Urinary bladder (tissue), 3 donors: ENCODE measurements at regions not wholly inside any gene's neighbourhood (a gene's known extent, or its start where the extent isn't known, plus 50 kb on each side); places are given as distances from the start of the nearest gene placed in this dataset.

ENCODE experiments used
- DNase-seq: peaks from one replicate; pipeline ENCODE4 v3.0.0-alpha.2; 2015; ENCODE audit errors: extremely low spot score
- H3K27ac ChIP-seq: one replicate; pipeline ENCODE4 v1.5.1; 2013; ENCODE audit warnings: low read depth, mild to moderate bottlenecking, moderate library complexity
- H3K36me3 ChIP-seq: one replicate; pipeline ENCODE4 v1.6.1; 2013; ENCODE audit warnings: mild to moderate bottlenecking, moderate library complexity; ENCODE audit not compliant: insufficient read depth
- H3K4me1 ChIP-seq: one replicate; pipeline ENCODE4 v1.6.1; 2013; ENCODE audit warnings: mild to moderate bottlenecking, moderate library complexity; ENCODE audit not compliant: insufficient read depth
- H3K4me3 ChIP-seq: one replicate; pipeline ENCODE4 v1.5.1; 2013; ENCODE audit warnings: low read depth, low read length
- WGBS: extraction: QIAGEN DNeasy Blood & Tissue Kit; methylation state at CpG from one replicate; pipeline ENCODE4 v1.1.7; 2013; 5-methylcytosine and 5-hydroxymethylcytosine counted together
- donor health status: healthy with polysubstance abuse.
- donor health status: healthy.

DNA sequence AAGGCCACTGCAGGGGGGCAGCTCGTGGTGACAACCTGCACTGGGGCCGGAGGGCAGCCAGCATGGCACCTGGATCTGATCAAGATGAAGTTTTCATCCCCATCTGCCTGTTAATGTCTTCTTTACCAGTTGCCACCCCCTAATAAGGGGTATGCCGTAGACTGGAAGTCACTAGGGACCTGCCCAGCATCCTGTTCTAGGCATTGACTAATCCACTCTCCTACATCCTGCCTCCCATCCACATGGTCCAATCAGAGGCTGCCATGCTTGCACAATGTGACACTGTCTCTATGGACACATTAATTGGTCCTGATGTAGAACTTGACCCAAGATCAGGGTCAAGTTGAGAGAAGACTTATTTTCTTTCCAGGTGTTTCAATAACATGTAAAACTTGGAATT, 95.1 kb upstream of the LCLAT1 start:
- H3K4me1 ChIP-seq: no peaks in the 10 kb centered on the region
- H3K27ac ChIP-seq: no peak overlapping the region
- no peak overlapping the region for H3K4me3 ChIP-seq
- no peaks in the 10 kb centered on the region for H3K36me3 ChIP-seq
- WGBS: 87% methylated on average over 3 of the region's 3 CpGs
- no peak for DNase-seq

DNA sequence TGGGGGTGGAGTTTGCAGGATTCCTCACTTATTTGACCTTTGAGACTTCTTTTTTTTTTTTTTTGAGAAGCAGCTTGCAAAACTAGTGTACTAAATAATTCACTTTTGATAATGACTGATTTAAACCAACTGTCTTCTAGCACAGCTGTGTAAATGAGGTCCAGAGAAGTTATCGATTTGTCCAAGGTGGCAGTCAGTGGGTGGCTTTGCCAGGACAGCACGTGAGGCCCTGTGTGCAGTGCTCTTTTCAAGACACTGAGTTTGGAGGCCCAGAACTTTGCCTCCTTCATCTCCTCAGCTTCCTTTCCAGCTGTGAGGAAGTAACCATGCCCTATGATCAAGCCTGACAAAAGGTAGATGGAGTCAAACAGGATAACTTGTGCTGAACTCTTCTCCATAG, 92.9 kb upstream of the LCLAT1 start:
- no peak overlapping the region for H3K4me3 ChIP-seq
- H3K27ac ChIP-seq: no peak overlapping the region
- DNase-seq: no peak
- H3K36me3 ChIP-seq: no peaks in the 10 kb centered on the region
- 84% methylated on average over 2 of the region's 2 CpGs for WGBS
- H3K4me1 ChIP-seq: no peaks in the 10 kb centered on the region

DNA sequence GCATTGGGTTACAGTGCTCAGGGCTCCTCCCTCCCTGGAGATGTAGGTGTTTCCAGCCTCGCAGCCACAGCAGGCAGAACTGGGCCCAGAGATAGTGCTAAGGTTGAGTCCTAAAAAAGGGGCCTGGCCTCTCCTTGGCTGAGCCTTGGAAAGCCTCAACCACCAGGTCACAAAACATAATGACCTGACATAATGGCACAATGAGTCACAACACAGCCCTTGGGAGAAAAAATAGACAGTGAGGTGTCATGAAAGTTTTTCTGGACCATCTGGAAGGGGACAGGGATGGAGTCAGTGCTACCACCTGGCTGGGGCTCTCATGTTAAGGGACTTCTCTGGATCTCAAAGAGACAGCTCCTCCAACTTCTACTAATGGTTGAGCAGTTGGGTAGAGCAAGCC, 92.4 kb upstream of the LCLAT1 start:
- Histone ChIP-seq H3K36me3 (no peaks in the 10 kb centered on the region), H3K4me1 (no peaks in the 10 kb centered on the region), H3K4me3 (no peak overlapping the region), H3K27ac (no peak overlapping the region)
- no peak for DNase-seq
- WGBS: 96% methylated on average over 1 of the region's 1 CpG

DNA sequence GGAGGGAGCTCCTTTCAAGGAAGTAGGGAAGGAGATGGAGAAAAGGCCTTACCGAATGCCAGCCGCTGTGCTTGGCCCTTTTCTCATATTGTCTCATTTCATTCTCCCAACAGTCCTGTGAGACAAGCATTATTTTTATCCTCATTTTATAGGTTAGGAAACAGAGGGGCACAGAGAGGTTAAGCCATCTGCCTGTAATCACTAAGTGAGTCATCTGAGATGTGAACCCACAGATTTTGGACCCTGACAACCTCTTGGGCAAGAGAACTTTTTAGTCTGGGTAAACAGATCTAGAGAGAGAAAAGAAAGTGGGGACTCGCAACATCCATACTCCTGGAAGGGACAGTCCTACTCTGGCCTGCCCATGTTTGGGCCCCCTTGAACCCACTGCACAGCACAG, 91.7 kb upstream of the LCLAT1 start:
- Histone ChIP-seq H3K4me1 (no peaks in the 10 kb centered on the region), H3K4me3 (no peak overlapping the region), H3K27ac (no peak overlapping the region), H3K36me3 (no peaks in the 10 kb centered on the region)
- no peak for DNase-seq
- 97% methylated on average over 3 of the region's 3 CpGs for WGBS

DNA sequence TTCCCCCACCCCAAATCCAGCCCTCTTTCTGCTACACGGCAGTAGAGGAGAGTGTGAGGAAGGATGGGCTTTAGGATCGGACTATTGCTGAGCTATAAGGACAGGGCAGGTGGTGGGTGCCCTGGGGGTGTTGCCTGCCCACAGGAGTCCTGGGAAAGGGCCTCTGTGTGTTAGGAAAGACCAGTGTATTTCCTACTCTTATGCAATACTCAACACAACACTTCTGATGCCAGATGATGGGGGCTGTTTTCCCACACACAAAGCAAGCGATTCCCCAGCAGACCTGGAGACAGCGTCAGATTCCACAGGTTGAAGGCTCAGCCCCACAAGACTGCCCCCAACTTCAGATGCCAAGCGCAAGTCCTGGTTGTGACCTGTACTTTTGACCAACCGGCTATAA, 91.0 kb upstream of the LCLAT1 start:
- DNase-seq: no peak

DNA sequence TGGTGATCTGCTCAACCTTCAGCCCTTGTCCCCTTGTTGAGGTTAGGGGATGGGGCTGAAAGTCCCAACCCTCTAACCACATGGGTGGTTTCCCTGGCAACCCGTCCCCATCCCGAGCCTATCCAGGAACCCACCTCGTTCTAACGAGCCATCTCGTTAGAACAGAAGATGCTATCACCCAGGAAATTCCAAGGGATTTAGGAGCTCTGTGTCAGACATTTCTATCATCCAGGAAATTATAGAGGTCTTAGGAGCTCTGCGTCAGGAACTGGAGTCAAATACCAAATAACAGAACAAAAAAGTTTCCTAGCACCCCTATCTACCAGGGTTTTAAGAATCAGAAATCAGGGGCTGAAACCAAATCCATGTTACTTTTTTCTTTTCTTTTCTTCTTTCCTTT, 90.3 kb upstream of the LCLAT1 start:
- no peak for DNase-seq
- H3K4me3 ChIP-seq: no peak overlapping the region
- WGBS: 53% methylated on average over 6 of the region's 6 CpGs
- no peak overlapping the region for H3K27ac ChIP-seq
- no peaks in the 10 kb centered on the region for H3K36me3 ChIP-seq
- H3K4me1 ChIP-seq: no peaks in the 10 kb centered on the region

More for the DNA sequence above, 91.0 kb upstream of the LCLAT1 start:
- WGBS: 96% methylated on average over 6 of the region's 6 CpGs
- Histone ChIP-seq H3K36me3 (no peaks in the 10 kb centered on the region), H3K4me1 (no peaks in the 10 kb centered on the region), H3K27ac (no peak overlapping the region), H3K4me3 (no peak overlapping the region)

DNA sequence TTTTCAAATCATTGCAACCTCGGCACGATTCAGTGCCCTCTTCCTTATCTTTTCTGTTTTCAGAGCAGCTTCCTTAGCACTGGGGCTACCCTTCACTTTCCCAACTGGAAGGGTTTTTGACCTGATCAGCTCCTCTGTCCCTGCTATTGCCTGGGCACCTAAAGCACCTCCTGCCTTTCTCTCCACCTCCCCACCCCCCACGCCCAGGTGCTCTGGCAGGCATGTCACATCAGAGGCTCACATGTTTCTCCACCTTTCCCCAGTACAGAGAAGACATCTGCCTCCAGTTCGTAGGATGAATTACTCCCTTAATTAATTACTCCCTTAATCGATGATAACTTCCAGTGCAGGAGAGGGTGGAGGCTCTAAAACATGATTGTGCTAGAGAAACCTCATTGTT, 88.7 kb upstream of the LCLAT1 start:
- 95% methylated on average over 5 of the region's 5 CpGs for WGBS
- Histone ChIP-seq H3K4me3 (no peak overlapping the region), H3K27ac (no peak overlapping the region), H3K36me3 (no peaks in the 10 kb centered on the region), H3K4me1 (no peaks in the 10 kb centered on the region)
- no peak for DNase-seq

DNA sequence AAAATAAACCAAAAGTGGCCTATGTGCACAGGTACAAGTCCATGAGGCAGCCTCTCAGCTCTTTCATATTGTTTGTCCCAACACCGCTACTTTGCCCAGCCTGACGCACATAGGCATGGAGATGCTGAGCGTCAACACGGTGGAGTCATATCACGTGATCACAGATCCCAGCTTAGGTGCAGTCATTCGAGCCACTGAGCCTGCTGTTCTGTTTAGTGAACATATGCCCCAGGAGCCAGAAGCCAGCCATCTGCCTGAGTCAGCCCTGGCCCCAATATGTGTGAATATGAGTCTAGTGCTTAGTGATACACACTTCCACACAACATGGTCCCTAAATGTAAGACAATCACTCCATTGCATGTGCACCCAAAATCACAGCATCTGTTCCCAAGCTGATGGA, 88.2 kb upstream of the LCLAT1 start:
- no peak overlapping the region for H3K27ac ChIP-seq
- 96% methylated on average over 6 of the region's 6 CpGs for WGBS
- DNase-seq: no peak
- H3K4me3 ChIP-seq: no peak overlapping the region
- H3K36me3 ChIP-seq: no peaks in the 10 kb centered on the region
- no peaks in the 10 kb centered on the region for H3K4me1 ChIP-seq

DNA sequence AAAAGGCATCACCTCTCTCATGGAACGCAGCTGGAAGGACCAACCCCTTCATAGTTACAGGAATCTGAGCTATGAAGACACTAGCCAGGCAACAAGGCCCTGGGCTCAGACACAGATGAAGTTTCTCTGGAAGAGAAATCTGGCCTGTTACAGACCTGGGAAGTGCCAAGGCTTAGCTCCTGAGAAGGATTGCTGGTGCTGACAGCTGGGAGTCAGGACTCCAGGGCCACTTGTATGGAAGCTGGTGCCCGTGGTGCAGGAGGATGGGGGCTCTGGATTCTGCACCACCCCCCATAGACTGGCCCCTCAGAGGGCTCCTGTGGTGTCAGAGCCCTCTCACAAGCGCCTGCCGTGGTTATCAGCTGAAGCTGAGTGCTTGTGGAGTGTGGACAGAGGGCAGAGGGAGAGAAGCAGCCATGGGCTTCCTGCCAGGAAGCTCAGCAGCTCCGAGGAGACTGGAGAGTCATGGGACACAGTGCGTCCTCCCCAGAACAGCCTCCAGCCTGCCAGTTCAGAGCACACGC, 87.3 kb upstream of the LCLAT1 start:
- no peaks in the 10 kb centered on the region for H3K36me3 ChIP-seq
- DNase-seq: no peak
- H3K4me1 ChIP-seq: no peaks in the 10 kb centered on the region
- no peak overlapping the region for H3K27ac ChIP-seq
- WGBS: 22% methylated on average over 7 of the region's 7 CpGs
- no peak overlapping the region for H3K4me3 ChIP-seq

DNA sequence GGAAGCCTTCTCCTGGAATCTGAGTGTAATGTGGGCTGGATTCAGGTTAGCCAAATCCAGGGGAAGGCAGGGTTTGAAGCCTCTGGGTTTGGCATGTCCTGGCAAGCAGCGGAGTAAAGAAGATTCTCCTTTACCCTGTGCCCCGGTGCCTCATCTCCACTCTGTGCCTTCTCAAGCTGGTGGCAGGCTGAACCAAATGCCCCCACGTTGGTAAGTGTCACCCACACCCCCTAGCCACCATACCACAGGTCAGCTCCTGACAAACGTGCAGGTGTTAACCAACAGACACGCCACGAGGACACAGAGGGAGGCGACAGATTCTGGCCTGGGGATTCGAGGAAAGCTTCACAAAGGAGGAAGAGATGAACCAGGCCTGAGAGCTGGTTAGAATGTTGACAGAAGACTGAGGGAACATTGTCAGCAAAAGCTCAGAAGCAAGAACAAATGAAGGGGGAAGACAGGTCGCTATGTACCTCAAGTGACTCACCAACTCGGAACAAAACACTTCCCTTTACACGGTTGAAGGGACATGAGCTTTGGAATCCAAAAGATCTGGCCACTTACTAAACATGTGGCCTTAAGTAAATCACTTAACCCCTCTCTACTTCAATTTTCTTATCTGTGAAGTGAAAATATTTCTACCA, 85.2 kb upstream of the LCLAT1 start:
- Histone ChIP-seq H3K36me3 (no peaks in the 10 kb centered on the region), H3K27ac (no peak overlapping the region), H3K4me1 (no peaks in the 10 kb centered on the region), H3K4me3 (no peak overlapping the region)
- WGBS: 84% methylated on average over 11 of the region's 11 CpGs
- no peak for DNase-seq

DNA sequence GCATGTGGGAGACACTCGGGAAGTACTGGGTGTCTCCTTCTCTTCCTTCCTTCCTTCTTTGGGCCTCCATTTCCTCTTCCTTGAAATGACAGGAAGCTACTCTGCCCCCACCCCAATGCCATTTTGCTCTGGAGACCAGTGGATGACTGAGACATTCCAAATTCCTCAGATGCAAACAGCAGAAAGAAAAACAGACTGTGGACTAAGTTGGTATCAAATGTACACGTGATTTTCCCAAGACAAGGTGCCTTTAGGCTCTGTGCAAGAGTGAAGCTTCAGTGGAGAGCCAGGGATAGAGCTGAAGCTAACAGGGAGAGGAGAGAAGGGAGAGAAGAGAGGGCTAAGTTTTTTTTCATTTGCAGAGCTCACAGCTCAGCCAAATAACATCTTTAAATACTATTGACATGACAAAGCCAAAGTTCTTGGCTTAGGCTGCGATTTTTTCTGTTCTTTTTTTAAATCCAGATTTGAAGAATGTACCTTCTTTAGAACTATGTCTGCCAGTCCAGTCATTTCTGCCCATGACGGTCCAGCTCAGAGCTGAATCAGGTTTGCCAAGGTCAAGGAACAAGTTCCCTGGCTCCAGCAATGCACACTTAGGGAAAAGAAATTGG, 84.5 kb upstream of the LCLAT1 start:
- no peak overlapping the region for H3K4me3 ChIP-seq
- H3K36me3 ChIP-seq: no peaks in the 10 kb centered on the region
- H3K4me1 ChIP-seq: no peaks in the 10 kb centered on the region
- 35% methylated on average over 4 of the region's 4 CpGs for whole genome bisulfite sequencing
- DNase-seq: no peak
- H3K27ac ChIP-seq: no peak overlapping the region

DNA sequence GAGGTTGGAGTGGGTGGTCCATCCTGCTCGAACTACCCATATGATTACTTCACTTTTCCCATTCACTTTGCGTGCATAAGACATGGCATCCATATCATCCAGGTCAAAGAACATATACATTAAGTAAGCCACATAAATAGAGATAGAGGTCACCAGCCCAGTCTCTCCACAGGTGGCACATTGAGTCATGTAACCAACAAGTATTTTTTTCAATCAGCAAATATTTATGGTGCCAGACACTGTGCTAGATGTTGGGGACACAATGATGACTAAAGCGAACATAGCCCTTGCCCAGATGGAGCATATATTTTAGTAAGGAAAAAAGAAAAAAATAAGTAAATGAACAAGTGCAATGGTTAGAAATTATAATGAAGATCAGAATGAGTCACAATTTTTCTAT, 83.6 kb upstream of the LCLAT1 start:
- no peaks in the 10 kb centered on the region for H3K36me3 ChIP-seq
- DNase-seq: no peak
- 94% methylated on average over 3 of the region's 3 CpGs for WGBS
- H3K4me1 ChIP-seq: no peaks in the 10 kb centered on the region
- H3K4me3 ChIP-seq: no peak overlapping the region
- H3K27ac ChIP-seq: no peak overlapping the region

DNA sequence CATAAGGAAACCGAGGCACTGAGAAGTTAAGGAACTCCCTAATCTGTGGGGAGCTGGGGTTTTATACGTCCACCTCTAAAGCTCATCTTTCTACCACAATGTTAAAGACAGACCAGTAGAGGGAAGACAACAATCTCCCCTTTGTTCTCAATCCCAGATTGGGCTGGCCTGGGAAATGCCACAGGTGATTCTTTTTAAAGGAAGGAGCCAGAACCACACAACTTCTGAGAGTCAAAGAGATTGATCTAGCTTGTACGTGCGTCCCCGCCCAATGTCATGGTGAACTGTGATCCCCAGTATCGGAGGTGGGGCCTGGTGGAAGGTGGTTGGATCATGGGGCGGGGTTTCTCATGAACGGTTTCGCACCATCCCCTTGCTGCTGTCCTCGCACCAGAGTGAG, 81.8 kb upstream of the LCLAT1 start:
- Histone ChIP-seq H3K27ac (no peak overlapping the region), H3K4me1 (no peaks in the 10 kb centered on the region), H3K36me3 (no peaks in the 10 kb centered on the region), H3K4me3 (no peak overlapping the region)
- WGBS: 97% methylated on average over 10 of the region's 10 CpGs
- no peak for DNase-seq

DNA sequence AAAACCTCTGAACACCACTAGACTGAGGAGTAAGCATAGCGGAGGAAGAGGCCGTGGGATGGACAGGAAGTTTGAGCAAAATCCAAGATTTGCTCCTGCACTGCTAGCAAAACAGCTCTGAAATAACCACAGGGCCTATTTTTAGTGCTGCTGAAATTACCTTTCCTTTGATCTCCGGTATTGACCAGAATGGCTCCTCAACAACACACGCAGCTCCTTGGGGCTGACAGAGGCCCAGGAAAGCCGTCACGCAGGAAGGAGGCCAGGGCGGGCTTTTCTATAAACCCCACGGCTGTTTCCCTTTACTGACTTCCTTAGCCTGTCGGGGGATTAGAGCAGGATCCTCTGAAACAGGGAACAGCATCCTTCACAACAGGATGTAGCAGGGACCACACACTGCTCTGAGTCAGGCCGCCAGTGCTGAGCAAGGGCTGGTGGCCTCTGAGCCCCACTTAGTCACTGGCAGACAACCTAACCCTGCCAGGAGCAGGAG, 80.8 kb upstream of the LCLAT1 start:
- DNase-seq: no peak
- H3K4me1 ChIP-seq: no peaks in the 10 kb centered on the region
- WGBS: 58% methylated on average over 10 of the region's 10 CpGs
- H3K4me3 ChIP-seq: no peak overlapping the region
- no peaks in the 10 kb centered on the region for H3K36me3 ChIP-seq
- H3K27ac ChIP-seq: peak overlapping the region; percentile 69
